LNCAP (cell line): ENCODE measurements at regions not wholly inside any gene's neighbourhood (a gene's known extent, or its start where the extent isn't known, plus 50 kb on each side); places are given as distances from the start of the nearest gene placed in this dataset.

Source experiments
- CTCF ChIP-seq: fragments of 450-650 bp; IDR thresholded peaks from 2 replicates; pipeline ENCODE4 v1.5.1; 2017; ENCODE audit warnings: mild to moderate bottlenecking

GRCh38 chr5:135254183-135254582 is 144.8 kb downstream of the MACROH2A1 start:
- TF ChIP-seq CTCF = no peak

DNA sequence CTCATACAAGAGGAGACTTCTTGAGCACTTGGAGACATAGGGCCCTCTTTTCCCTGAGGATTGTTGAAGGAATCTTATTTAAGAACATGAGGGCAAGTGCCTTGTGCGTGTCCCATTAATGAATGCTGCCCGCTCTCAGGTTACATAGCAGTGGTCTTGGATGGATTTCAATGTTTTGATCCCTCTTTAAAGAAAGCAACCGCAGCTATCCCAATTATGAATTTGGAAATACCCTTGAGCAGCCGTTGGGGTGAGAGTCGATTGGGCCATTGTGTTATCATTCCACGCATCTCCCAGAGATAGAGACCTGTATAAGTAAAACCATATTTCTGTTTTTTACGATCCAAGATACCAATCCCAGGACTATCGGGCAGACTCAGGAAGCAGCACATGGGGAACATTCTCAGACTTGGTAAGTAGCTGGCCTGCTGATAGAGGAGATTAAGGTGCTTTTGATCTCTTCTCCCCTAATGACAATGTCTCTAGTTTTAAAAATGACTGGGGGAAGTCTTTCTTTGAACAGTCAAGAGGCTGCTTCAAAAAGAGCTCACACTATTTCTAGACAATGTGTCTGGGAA is 145.3 kb downstream of the MACROH2A1 start:
- TF ChIP-seq CTCF = no peak

DNA sequence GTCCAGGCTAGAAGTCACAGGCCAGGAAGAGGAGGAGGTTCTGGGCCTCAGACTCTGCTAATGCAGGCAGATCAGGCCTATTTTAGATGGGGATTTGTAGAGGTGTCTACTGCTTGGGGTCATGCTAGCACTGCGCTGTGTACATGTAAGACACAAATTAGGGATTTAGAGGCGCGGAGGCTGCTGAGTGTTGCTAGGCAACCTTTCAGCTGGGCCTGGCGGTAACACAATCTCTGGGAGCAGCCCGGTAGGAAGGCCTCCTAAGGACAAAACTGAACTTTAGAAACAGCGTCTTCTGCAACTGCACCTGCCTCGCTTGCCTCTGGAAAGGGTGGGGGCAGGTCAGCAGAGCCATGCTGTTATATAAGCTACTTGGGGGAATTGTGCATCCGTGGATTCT is 147.9 kb downstream of the MACROH2A1 start:
- TF ChIP-seq CTCF = no peak

- no peak for TF ChIP-seq CTCF
These were observed 148.4 kb downstream of the MACROH2A1 start for GRCh38 chr5:135250671-135251070.

GRCh38 chr5:135249658-135250057 is 149.4 kb downstream of the MACROH2A1 start:
- TF ChIP-seq CTCF = no peak

DNA sequence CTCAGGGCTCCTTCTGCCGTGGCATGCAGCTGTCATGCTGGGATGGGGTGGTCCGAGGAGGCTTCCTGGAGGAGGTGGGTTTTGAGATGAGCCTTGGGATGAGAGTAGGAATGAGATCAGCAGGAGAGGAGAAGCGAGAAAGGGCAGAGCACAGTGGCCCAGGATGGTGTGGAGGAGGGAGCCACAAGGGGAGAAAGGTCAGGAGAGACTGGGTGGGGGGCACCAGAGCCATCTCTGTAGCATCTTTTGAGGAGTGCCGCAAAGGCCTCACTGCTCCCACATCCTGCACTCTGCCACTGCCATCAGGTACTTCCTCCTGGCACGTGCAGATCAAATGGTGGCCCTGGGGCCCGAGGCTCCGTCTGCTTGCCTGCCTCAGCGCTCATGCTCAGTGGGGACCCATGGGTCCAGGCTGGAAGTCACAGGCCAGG is 150.2 kb downstream of the MACROH2A1 start:
- no peak for TF ChIP-seq CTCF

GRCh38 chr5:135246923-135247795 is 151.9 kb downstream of the MACROH2A1 start:
- no peak for TF ChIP-seq CTCF
